HL-60 (cell line): ENCODE measurements at regions not wholly inside any gene's neighbourhood (a gene's known extent, or its start where the extent isn't known, plus 50 kb on each side); places are given as distances from the start of the nearest gene placed in this dataset.

Source experiments
- DNase-seq, 2 experiments: peaks; one replicate each; pipeline ENCODE4 v3.0.0-alpha.2; 2010 to 2020; ENCODE audit warnings: low read depth in 1 of 2, low spot score in 1 of 2
- H3K27ac ChIP-seq: fragments of 250-450 bp; sonication (Bioruptor Pico); replicated peaks from 2 replicates; pipeline ENCODE4 v1.5.1; 2020; ENCODE audit warnings: mild to moderate bottlenecking, moderate library complexity
- H3K27me3 ChIP-seq: fragments of 250-450 bp; sonication (Bioruptor Pico); 2 replicates; pipeline ENCODE4 v1.5.1; 2021; ENCODE audit warnings: mild to moderate bottlenecking, moderate library complexity; ENCODE audit not compliant: insufficient read depth, poor library complexity, severe bottlenecking
- H3K4me3 ChIP-seq: replicated peaks from 2 replicates; pipeline ENCODE4 v1.5.1; 2011; ENCODE audit warnings: mild to moderate bottlenecking, control low read depth, low read length; ENCODE audit not compliant: insufficient read depth
- GABPA ChIP-seq: IDR thresholded peaks from 2 replicates; pipeline ENCODE4 v1.6.1; 2012; ENCODE audit warnings: low read depth
- POLR2AphosphoS5 ChIP-seq: IDR thresholded peaks from 2 replicates; pipeline ENCODE4 v1.6.1; 2012; ENCODE audit warnings: low read depth
- SPI1 ChIP-seq: IDR thresholded peaks from 2 replicates; pipeline ENCODE4 v1.6.1; 2012; ENCODE audit warnings: low read depth, mild to moderate bottlenecking, borderline replicate concordance
- TF ChIP-seq, protein P1 (sequence below): IDR thresholded peaks from one replicate; pipeline ENCODE4 v1.5.1; 2011; ENCODE audit warnings: low read length, control low read depth, inconsistent platforms; ENCODE audit not compliant: insufficient read depth
- TF ChIP-seq, protein P2 (sequence below): IDR thresholded peaks from 2 replicates; pipeline ENCODE4 v1.6.1; 2012; ENCODE audit warnings: low read depth; ENCODE audit not compliant: insufficient replicate concordance

DNA sequence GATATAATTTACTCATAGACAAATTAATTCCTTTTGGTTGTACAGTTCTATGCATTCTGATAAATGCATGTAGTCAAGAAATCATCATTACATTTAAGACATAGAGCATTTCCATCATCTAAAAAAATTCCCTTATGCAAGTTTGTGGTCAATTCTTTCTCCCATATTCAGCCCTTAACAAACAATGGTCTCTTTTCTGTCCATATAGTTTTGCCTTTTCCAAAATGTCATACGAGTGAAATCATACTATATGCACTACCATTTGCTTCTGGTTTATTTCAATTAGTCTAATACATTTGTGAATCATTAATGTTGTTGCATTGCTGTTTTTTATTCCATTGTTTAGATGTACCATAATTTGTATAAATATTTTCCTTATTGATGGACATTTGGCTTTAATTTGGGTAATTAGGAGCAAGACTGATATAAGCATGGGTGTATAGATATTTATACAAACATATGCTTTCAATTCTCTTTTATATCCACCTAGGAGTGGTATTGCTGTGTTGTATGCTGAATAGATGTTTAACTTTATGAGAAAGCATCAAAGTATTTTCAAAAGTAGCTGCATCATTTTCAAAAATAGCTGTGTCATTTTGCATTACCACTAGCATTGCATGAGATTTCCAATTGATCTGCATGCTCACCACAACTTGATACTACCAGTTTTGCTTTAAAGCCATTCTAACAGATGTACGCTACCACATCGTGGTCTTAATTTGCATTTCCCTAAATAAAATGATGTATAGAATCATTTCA, 397.0 kb upstream of the ADAMTS5 start:
- TF ChIP-seq GABPA = no peak
- TF ChIP-seq POLR2AphosphoS5 = no peak
- TF ChIP-seq, protein P1, sequence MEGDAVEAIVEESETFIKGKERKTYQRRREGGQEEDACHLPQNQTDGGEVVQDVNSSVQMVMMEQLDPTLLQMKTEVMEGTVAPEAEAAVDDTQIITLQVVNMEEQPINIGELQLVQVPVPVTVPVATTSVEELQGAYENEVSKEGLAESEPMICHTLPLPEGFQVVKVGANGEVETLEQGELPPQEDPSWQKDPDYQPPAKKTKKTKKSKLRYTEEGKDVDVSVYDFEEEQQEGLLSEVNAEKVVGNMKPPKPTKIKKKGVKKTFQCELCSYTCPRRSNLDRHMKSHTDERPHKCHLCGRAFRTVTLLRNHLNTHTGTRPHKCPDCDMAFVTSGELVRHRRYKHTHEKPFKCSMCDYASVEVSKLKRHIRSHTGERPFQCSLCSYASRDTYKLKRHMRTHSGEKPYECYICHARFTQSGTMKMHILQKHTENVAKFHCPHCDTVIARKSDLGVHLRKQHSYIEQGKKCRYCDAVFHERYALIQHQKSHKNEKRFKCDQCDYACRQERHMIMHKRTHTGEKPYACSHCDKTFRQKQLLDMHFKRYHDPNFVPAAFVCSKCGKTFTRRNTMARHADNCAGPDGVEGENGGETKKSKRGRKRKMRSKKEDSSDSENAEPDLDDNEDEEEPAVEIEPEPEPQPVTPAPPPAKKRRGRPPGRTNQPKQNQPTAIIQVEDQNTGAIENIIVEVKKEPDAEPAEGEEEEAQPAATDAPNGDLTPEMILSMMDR = no peak
- TF ChIP-seq, protein P2, sequence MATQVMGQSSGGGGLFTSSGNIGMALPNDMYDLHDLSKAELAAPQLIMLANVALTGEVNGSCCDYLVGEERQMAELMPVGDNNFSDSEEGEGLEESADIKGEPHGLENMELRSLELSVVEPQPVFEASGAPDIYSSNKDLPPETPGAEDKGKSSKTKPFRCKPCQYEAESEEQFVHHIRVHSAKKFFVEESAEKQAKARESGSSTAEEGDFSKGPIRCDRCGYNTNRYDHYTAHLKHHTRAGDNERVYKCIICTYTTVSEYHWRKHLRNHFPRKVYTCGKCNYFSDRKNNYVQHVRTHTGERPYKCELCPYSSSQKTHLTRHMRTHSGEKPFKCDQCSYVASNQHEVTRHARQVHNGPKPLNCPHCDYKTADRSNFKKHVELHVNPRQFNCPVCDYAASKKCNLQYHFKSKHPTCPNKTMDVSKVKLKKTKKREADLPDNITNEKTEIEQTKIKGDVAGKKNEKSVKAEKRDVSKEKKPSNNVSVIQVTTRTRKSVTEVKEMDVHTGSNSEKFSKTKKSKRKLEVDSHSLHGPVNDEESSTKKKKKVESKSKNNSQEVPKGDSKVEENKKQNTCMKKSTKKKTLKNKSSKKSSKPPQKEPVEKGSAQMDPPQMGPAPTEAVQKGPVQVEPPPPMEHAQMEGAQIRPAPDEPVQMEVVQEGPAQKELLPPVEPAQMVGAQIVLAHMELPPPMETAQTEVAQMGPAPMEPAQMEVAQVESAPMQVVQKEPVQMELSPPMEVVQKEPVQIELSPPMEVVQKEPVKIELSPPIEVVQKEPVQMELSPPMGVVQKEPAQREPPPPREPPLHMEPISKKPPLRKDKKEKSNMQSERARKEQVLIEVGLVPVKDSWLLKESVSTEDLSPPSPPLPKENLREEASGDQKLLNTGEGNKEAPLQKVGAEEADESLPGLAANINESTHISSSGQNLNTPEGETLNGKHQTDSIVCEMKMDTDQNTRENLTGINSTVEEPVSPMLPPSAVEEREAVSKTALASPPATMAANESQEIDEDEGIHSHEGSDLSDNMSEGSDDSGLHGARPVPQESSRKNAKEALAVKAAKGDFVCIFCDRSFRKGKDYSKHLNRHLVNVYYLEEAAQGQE = no peak
- TF ChIP-seq SPI1 = no peak
- Histone ChIP-seq H3K27me3 (no peaks in the 10 kb centered on the region), H3K4me3 (no peak overlapping the region), H3K27ac (no peak overlapping the region)
- no peak for DNase-seq

DNA sequence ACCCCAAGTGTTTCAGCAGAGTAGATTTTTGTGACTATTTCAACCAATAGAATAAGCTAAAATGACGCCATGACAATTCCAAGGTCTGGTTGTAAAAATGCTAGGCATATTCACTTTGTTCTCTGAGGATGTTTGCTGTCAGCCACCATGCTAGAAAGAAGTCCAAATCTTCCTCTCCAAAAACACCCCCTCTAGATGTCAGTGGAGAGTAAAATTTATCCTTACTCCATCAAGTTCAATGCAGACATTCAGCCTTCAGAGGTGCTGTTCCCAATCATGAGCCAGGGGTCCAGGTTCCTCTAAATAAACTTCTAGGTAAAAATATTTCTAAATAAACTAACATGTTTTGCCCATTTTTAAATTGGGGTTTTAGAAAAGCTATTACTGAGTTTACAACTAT, 395.4 kb upstream of the ADAMTS5 start:
- Histone ChIP-seq H3K4me3 (no peak overlapping the region), H3K27ac (no peak overlapping the region), H3K27me3 (no peaks in the 10 kb centered on the region)
- TF ChIP-seq GABPA (no peak), SPI1 (no peak), POLR2AphosphoS5 (no peak)
- TF ChIP-seq, protein P1 = no peak
- TF ChIP-seq, protein P2 = no peak
- DNase-seq = no peak

DNA sequence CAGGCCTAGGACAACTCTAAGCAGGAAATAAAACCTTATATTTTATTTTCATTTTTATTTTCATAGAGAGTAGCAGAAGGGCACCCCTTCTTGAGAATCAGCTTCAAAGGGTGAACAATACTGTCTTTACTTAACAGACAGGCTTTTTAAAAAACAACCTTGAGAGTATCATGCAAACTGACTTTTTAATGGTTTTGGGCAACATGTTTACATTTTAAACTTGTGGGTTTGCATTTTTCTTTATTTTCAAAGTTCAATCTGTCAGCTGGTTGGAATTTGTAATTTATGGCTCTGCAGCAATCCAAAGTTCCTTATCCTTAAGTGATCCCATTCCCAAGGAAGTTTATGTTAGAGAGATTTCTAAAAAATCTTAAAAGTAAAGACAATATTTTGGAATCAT, 392.3 kb upstream of the ADAMTS5 start:
- TF ChIP-seq, protein P2 = no peak
- TF ChIP-seq POLR2AphosphoS5 = no peak
- TF ChIP-seq, protein P1 = no peak

More for the DNA sequence above, 392.3 kb upstream of the ADAMTS5 start:
- Histone ChIP-seq H3K27me3 (no peaks in the 10 kb centered on the region), H3K4me3 (no peak overlapping the region), H3K27ac (no peak overlapping the region)
- DNase-seq = no peak
